ENCODE measurements at regions not wholly inside any gene's neighbourhood (a gene's known extent, or its start where the extent isn't known, plus 50 kb on each side); places are given as distances from the start of the nearest gene placed in this dataset.

- TF ChIP-seq, protein P1, sequence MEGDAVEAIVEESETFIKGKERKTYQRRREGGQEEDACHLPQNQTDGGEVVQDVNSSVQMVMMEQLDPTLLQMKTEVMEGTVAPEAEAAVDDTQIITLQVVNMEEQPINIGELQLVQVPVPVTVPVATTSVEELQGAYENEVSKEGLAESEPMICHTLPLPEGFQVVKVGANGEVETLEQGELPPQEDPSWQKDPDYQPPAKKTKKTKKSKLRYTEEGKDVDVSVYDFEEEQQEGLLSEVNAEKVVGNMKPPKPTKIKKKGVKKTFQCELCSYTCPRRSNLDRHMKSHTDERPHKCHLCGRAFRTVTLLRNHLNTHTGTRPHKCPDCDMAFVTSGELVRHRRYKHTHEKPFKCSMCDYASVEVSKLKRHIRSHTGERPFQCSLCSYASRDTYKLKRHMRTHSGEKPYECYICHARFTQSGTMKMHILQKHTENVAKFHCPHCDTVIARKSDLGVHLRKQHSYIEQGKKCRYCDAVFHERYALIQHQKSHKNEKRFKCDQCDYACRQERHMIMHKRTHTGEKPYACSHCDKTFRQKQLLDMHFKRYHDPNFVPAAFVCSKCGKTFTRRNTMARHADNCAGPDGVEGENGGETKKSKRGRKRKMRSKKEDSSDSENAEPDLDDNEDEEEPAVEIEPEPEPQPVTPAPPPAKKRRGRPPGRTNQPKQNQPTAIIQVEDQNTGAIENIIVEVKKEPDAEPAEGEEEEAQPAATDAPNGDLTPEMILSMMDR (IDR thresholded peaks at IDR 0.05; ENCODE audit: low read depth, low read length, poor library complexity, severe bottlenecking), result no peak
- TF ChIP-seq EZH2phosphoT487 (IDR thresholded peaks at IDR 0.05; ENCODE audit: borderline replicate concordance, low read length), result no peak
Observed at GRCh38 chr6:15170126-15170525, 75.7 kb upstream of the JARID2 start.
